ENCODE measurements at regions not wholly inside any gene's neighbourhood (a gene's known extent, or its start where the extent isn't known, plus 50 kb on each side); places are given as distances from the start of the nearest gene placed in this dataset.

GRCh38 chr9:115494393-115494792, 376.4 kb upstream of the TNC start:
- no peak for FAIRE-seq

GRCh38 chr9:115495052-115495635, 377.2 kb upstream of the TNC start:
- FAIRE-seq = no peak

- FAIRE-seq = no peak
Measured at GRCh38 chr9:115495836-115496235, 377.9 kb upstream of the TNC start.

GRCh38 chr9:115498303-115498702, 380.3 kb upstream of the TNC start:
- no peak for FAIRE-seq

GRCh38 chr9:115507148-115507547, 389.2 kb upstream of the TNC start:
- FAIRE-seq = no peak

GRCh38 chr9:115513148-115513547, 395.2 kb upstream of the TNC start:
- FAIRE-seq = no peak

GRCh38 chr9:115514454-115514853, 396.5 kb upstream of the TNC start:
- FAIRE-seq = no peak

- no peak for FAIRE-seq
Measured at GRCh38 chr9:115517335-115518075, 399.5 kb upstream of the TNC start.

- FAIRE-seq = no peak
Measured at GRCh38 chr9:115520646-115521045, 402.7 kb upstream of the TNC start.

- FAIRE-seq = no peak
Measured at GRCh38 chr9:115522912-115523311, 405.0 kb upstream of the TNC start.

- FAIRE-seq = peak; percentile 81
Measured at GRCh38 chr9:115524453-115525059, 406.6 kb upstream of the TNC start.

GRCh38 chr9:115525111-115526058, 407.4 kb upstream of the TNC start:
- FAIRE-seq = no peak

GRCh38 chr9:115531410-115532125, 413.6 kb upstream of the TNC start:
- FAIRE-seq = no peak

GRCh38 chr9:115533511-115533910, 415.6 kb upstream of the TNC start:
- FAIRE-seq = no peak

GRCh38 chr9:115540091-115540490, 422.1 kb upstream of the TNC start:
- FAIRE-seq = no peak

GRCh38 chr9:115543511-115543910, 425.6 kb upstream of the TNC start:
- no peak for FAIRE-seq

GRCh38 chr9:115548609-115549260, 430.8 kb upstream of the TNC start:
- FAIRE-seq = no peak

GRCh38 chr9:115551396-115551795, 433.4 kb upstream of the TNC start:
- FAIRE-seq = no peak

- no peak for FAIRE-seq
Measured at GRCh38 chr9:115553060-115553773, 435.3 kb upstream of the TNC start.

- no peak for FAIRE-seq
Measured at GRCh38 chr9:115556432-115556831, 438.5 kb upstream of the TNC start.

- FAIRE-seq = no peak
Measured at GRCh38 chr9:115575147-115575546, 457.2 kb upstream of the TNC start.

Measured in islet of Langerhans (tissue), 1 donor.